Osteoblast (primary cell): ENCODE measurements at regions not wholly inside any gene's neighbourhood (a gene's known extent, or its start where the extent isn't known, plus 50 kb on each side); places are given as distances from the start of the nearest gene placed in this dataset.

Source experiments
- DNase-seq: peaks from one replicate; pipeline ENCODE4 v3.0.0; 2011; ENCODE audit warnings: low spot score, mixed read lengths; ENCODE audit not compliant: insufficient read length; ENCODE audit errors: missing footprints
- H2AFZ ChIP-seq: 2 replicates; pipeline ENCODE4 v1.6.0; 2011; ENCODE audit warnings: mild to moderate bottlenecking, low read length
- H3K27ac ChIP-seq: 2 replicates; pipeline ENCODE4 v1.5.1; 2011; ENCODE audit warnings: mild to moderate bottlenecking, low read depth, low read length, moderate library complexity
- H3K27me3 ChIP-seq: 2 replicates; pipeline ENCODE4 v1.6.0; 2012; ENCODE audit warnings: mild to moderate bottlenecking, control low read depth, inconsistent platforms, low read length, moderate library complexity; ENCODE audit not compliant: insufficient read depth
- H3K36me3 ChIP-seq: 2 replicates; pipeline ENCODE4 v1.5.1; 2011; ENCODE audit warnings: mild to moderate bottlenecking, low read length, control low read depth, moderate library complexity; ENCODE audit not compliant: insufficient read depth
- H3K4me1 ChIP-seq: 2 replicates; pipeline ENCODE4 v1.5.1; 2011; ENCODE audit warnings: mild to moderate bottlenecking, low read length, control low read depth, moderate library complexity; ENCODE audit not compliant: insufficient read depth
- H3K4me2 ChIP-seq: 2 replicates; pipeline ENCODE4 v1.6.0; 2011; ENCODE audit warnings: mild to moderate bottlenecking, low read length; ENCODE audit not compliant: insufficient read depth
- H3K4me3 ChIP-seq: fragments of 200-600 bp; sonication (generic); 3 replicates; pipeline ENCODE4 v1.5.1; 2012; ENCODE audit warnings: mild to moderate bottlenecking, low read length, inconsistent platforms; ENCODE audit not compliant: insufficient read depth
- H3K79me2 ChIP-seq: 2 replicates; pipeline ENCODE4 v1.6.0; 2012; ENCODE audit warnings: mild to moderate bottlenecking, low read length, control low read depth, inconsistent platforms; ENCODE audit not compliant: insufficient read depth
- H3K9me3 ChIP-seq: 2 replicates; pipeline ENCODE4 v1.5.1; 2011; ENCODE audit warnings: low read depth, low read length, control low read depth
- H4K20me1 ChIP-seq: 2 replicates; pipeline ENCODE4 v1.6.0; 2012; ENCODE audit warnings: mild to moderate bottlenecking, low read length, control low read depth; ENCODE audit not compliant: insufficient read depth
- CTCF ChIP-seq: IDR thresholded peaks from 2 replicates; pipeline ENCODE4 v1.5.1; 2011; ENCODE audit warnings: mild to moderate bottlenecking, low read depth, low read length, moderate library complexity; ENCODE audit errors: extremely low read depth

DNA sequence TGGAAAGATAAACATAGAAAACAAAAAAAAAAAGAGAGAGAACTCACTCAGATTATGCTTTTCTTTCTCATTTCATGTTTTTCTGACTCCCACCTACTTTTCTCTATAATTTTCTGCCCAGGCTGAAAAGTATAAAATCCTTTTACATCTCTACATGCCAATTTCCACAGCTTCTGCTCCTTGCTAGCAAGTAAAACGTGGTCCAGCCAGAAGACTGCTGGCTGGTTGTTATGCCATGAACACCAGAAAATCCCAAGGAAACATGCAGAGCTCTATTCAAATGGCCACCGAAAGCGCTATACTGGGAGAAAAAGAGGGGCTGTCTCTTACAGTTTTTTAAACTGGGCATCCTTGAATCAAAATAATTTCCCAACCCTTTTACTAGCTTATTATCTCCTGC is 512.8 kb upstream of the ID4 start:
- TF ChIP-seq CTCF = no peak
- no peak overlapping the region for H3K4me2 ChIP-seq
- H3K27ac ChIP-seq = no peak overlapping the region
- H3K4me3 ChIP-seq = no peak overlapping the region
- H3K27me3 ChIP-seq = no peaks in the 10 kb centered on the region
- no peaks in the 10 kb centered on the region for H3K9me3 ChIP-seq
- no peak for DNase-seq
- H3K79me2 ChIP-seq = no peaks in the 10 kb centered on the region
- no peak overlapping the region for H2AFZ ChIP-seq
- no peaks in the 10 kb centered on the region for H3K36me3 ChIP-seq
- H3K4me1 ChIP-seq = peaks cover 2% of the 10 kb centered on the region
- H4K20me1 ChIP-seq = no peaks in the 10 kb centered on the region

DNA sequence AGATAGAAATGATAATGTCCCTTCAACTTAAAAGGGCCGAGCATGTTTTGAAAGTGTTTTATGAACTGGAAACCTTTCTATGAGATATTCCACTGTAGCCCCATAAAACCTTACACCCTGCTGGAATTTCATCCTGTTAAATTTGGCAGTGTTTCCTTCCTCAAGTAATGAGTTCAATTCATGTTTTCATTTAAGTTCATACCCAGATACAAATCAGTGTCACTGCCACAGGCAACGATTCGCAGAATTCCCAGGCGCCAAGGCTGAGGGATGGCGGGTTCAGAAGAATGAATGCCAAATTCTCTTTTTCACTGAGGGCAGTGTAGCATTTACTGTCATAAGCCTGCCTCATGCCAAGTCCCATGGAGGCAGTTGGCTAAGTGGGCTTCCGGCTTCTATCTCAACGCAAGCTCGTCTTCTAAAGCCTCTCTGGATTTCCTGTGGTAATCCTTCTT is 511.8 kb upstream of the ID4 start:
- Histone ChIP-seq H3K79me2 (no peaks in the 10 kb centered on the region), H3K4me1 (peaks cover 2% of the 10 kb centered on the region), H3K9me3 (no peaks in the 10 kb centered on the region), H4K20me1 (no peaks in the 10 kb centered on the region), H3K27me3 (no peaks in the 10 kb centered on the region), H3K27ac (no peak overlapping the region), H3K4me2 (no peak overlapping the region), H2AFZ (no peak overlapping the region), H3K4me3 (no peak overlapping the region), H3K36me3 (no peaks in the 10 kb centered on the region)
- DNase-seq = no peak
- TF ChIP-seq CTCF = no peak

GRCh38 chr6:19327241-19327640 is 509.9 kb upstream of the ID4 start:
- Histone ChIP-seq H3K4me1 (peaks cover 2% of the 10 kb centered on the region), H2AFZ (no peak overlapping the region), H3K9me3 (no peaks in the 10 kb centered on the region), H3K4me3 (no peak overlapping the region), H3K27ac (no peak overlapping the region), H3K79me2 (no peaks in the 10 kb centered on the region), H3K27me3 (no peaks in the 10 kb centered on the region), H3K36me3 (no peaks in the 10 kb centered on the region), H3K4me2 (no peak overlapping the region), H4K20me1 (no peaks in the 10 kb centered on the region)
- TF ChIP-seq CTCF = no peak
- DNase-seq = no peak

DNA sequence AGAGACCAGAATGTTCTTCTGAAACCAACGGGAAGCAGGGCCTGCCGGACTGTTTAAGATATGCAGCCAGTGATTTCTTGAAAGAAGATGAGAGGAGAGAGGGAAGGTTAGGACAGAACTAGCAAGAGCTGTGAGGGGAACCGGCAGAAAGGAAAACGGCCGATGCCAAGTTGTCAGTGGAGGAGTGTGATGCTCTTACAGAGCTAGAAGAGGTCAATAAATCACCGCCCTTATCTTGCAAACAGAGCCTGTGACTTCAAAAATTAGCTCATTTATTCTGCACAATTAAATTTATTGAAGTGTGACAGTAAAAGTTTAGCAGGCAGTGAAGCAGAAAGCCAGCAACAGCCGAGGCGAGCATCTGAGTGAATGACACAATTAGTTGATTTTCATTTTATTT is 509.5 kb upstream of the ID4 start:
- no peak overlapping the region for H3K4me2 ChIP-seq
- DNase-seq = no peak
- no peaks in the 10 kb centered on the region for H3K79me2 ChIP-seq
- no peak overlapping the region for H3K4me3 ChIP-seq
- no peaks in the 10 kb centered on the region for H3K9me3 ChIP-seq
- H3K4me1 ChIP-seq = peaks cover 2% of the 10 kb centered on the region
- H3K27me3 ChIP-seq = no peaks in the 10 kb centered on the region
- TF ChIP-seq CTCF = no peak
- no peak overlapping the region for H2AFZ ChIP-seq
- no peaks in the 10 kb centered on the region for H4K20me1 ChIP-seq
- no peak overlapping the region for H3K27ac ChIP-seq
- no peaks in the 10 kb centered on the region for H3K36me3 ChIP-seq
